GM23248 (cell line): ENCODE measurements at regions not wholly inside any gene's neighbourhood (a gene's known extent, or its start where the extent isn't known, plus 50 kb on each side); places are given as distances from the start of the nearest gene placed in this dataset.

Experiments used
- DNase-seq: peaks from one replicate; pipeline ENCODE4 v3.0.0-alpha.2; 2015
- H2AFZ ChIP-seq: fragments of 200-600 bp; sonication (generic); 2 replicates; pipeline ENCODE4 v1.6.1; 2016; ENCODE audit warnings: antibody characterized with exemption
- H3F3A ChIP-seq: fragments of 200-600 bp; sonication (generic); 2 replicates; pipeline ENCODE4 v1.6.1; 2016; ENCODE audit warnings: mild to moderate bottlenecking, antibody characterized with exemption, mixed run types; ENCODE audit not compliant: insufficient read depth
- H3K27ac ChIP-seq: fragments of 200-600 bp; sonication (generic); 2 replicates; pipeline ENCODE4 v1.5.1; 2016; ENCODE audit warnings: mild to moderate bottlenecking
- H3K27me3 ChIP-seq: fragments of 200-600 bp; sonication (generic); replicated peaks from 2 replicates; pipeline ENCODE4 v1.6.1; 2016; ENCODE audit warnings: mild to moderate bottlenecking; ENCODE audit not compliant: insufficient read depth
- H3K36me3 ChIP-seq: fragments of 200-600 bp; sonication (generic); 2 replicates; pipeline ENCODE4 v1.6.1; 2016; ENCODE audit warnings: low read depth, mild to moderate bottlenecking
- H3K4me1 ChIP-seq: fragments of 200-600 bp; sonication (generic); 2 replicates; pipeline ENCODE4 v1.6.1; 2016; ENCODE audit warnings: mild to moderate bottlenecking; ENCODE audit not compliant: insufficient read depth
- H3K4me2 ChIP-seq: fragments of 200-600 bp; sonication (generic); one replicate; pipeline ENCODE4 v1.6.1; 2016; ENCODE audit warnings: mild to moderate bottlenecking; ENCODE audit not compliant: unreplicated experiment
- H3K4me3 ChIP-seq: fragments of 200-600 bp; sonication (generic); 2 replicates; pipeline ENCODE4 v1.5.1; 2016; ENCODE audit warnings: mild to moderate bottlenecking
- H3K79me2 ChIP-seq: fragments of 200-600 bp; sonication (generic); 2 replicates; pipeline ENCODE4 v1.6.1; 2016; ENCODE audit warnings: mild to moderate bottlenecking; ENCODE audit not compliant: insufficient read depth
- H3K9ac ChIP-seq: fragments of 200-600 bp; sonication (generic); 2 replicates; pipeline ENCODE4 v1.6.1; 2016; ENCODE audit warnings: mild to moderate bottlenecking
- H3K9me2 ChIP-seq: fragments of 200-600 bp; sonication (generic); 2 replicates; pipeline ENCODE4 v1.6.1; 2016; ENCODE audit warnings: mixed run types, mild to moderate bottlenecking, moderate library complexity; ENCODE audit not compliant: insufficient read depth
- H3K9me3 ChIP-seq: fragments of 200-600 bp; sonication (generic); one replicate; pipeline ENCODE4 v1.6.1; 2017; ENCODE audit warnings: low read depth
- H4K20me1 ChIP-seq: fragments of 200-600 bp; sonication (generic); 2 replicates; pipeline ENCODE4 v1.6.0; 2016; ENCODE audit not compliant: insufficient read depth
- EZH2 ChIP-seq: fragments of 200-600 bp; sonication (generic); IDR thresholded peaks from 2 replicates; pipeline ENCODE4 v1.6.1; 2018; ENCODE audit warnings: antibody characterized with exemption, mild to moderate bottlenecking; ENCODE audit not compliant: insufficient read depth, poor library complexity, severe bottlenecking
- EZH2phosphoT487 ChIP-seq: fragments of 200-600 bp; sonication (generic); IDR thresholded peaks from 2 replicates; pipeline ENCODE4 v1.6.1; 2018; ENCODE audit warnings: antibody characterized with exemption, moderate library complexity, mild to moderate bottlenecking, low read depth; ENCODE audit not compliant: insufficient read depth
- WGBS, 2 experiments: methylation state at CpG; one replicate each; pipeline ENCODE4 v1.1.6; 2015 to 2017; ENCODE audit warnings: low lambda C conversion rate in 2 of 2, low coverage in 1 of 2; ENCODE audit errors: missing lambda C conversion rate in 2 of 2; 5-methylcytosine and 5-hydroxymethylcytosine counted together
- in situ Hi-C: fragments of 300-500 bp; cut with MboI; formaldehyde crosslinking; loops from 2 replicates; pipeline ENCODE4 v1.15.0; 2020

GRCh38 chr10:35707642-35708425 lies 65.7 kb upstream of the FZD8 start:
- WGBS, 2 experiments = 50 to 60% methylated on average over 2 of the region's 2 CpGs
- DNase-seq = no peak
- H3K27ac ChIP-seq = no peak overlapping the region
- peaks cover 22% of the 10 kb centered on the region; the same call in 1 of the 2 replicates for H3K27me3 ChIP-seq
- in situ Hi-C loops = no loop called here
- no peaks in the 10 kb centered on the region for H4K20me1 ChIP-seq
- H3K79me2 ChIP-seq = no peaks in the 10 kb centered on the region
- no peak overlapping the region for H3K4me2 ChIP-seq
- TF ChIP-seq EZH2 = no peak
- TF ChIP-seq EZH2phosphoT487 = no peak
- no peak overlapping the region for H3K9ac ChIP-seq
- H3K9me3 ChIP-seq = no peaks in the 10 kb centered on the region
- H3K4me3 ChIP-seq = no peak overlapping the region
- H3K36me3 ChIP-seq = no peaks in the 10 kb centered on the region
- H3K9me2 ChIP-seq = no peaks in the 10 kb centered on the region
- H2AFZ ChIP-seq = no peak overlapping the region
- no peaks in the 10 kb centered on the region for H3F3A ChIP-seq
- no peaks in the 10 kb centered on the region for H3K4me1 ChIP-seq

- in situ Hi-C loops = no loop called here
- no peak for DNase-seq
- Histone ChIP-seq H3K27ac (no peak overlapping the region), H3K4me2 (no peak overlapping the region), H2AFZ (no peak overlapping the region), H3K79me2 (no peaks in the 10 kb centered on the region), H3F3A (no peaks in the 10 kb centered on the region), H3K27me3 (peaks cover 27% of the 10 kb centered on the region), H3K9me3 (no peaks in the 10 kb centered on the region), H4K20me1 (no peaks in the 10 kb centered on the region), H3K9me2 (no peaks in the 10 kb centered on the region), H3K36me3 (no peaks in the 10 kb centered on the region), H3K9ac (no peak overlapping the region), H3K4me1 (no peaks in the 10 kb centered on the region), H3K4me3 (no peak overlapping the region)
- 52 to 58% methylated on average over 3 of the region's 3 CpGs for WGBS, 2 experiments
- TF ChIP-seq EZH2 = no peak
- TF ChIP-seq EZH2phosphoT487 = no peak
These were observed 64.9 kb upstream of the FZD8 start for GRCh38 chr10:35706959-35707358.

- Histone ChIP-seq H4K20me1 (no peaks in the 10 kb centered on the region), H3K36me3 (no peaks in the 10 kb centered on the region), H3K4me1 (no peaks in the 10 kb centered on the region), H3K9ac (no peak overlapping the region), H3K27ac (no peak overlapping the region), H3K9me2 (no peaks in the 10 kb centered on the region), H3K9me3 (no peaks in the 10 kb centered on the region), H3F3A (no peaks in the 10 kb centered on the region), H3K4me3 (no peak overlapping the region), H3K27me3 (peaks cover 17% of the 10 kb centered on the region), H2AFZ (no peak overlapping the region), H3K4me2 (no peak overlapping the region), H3K79me2 (no peaks in the 10 kb centered on the region)
- no peak for DNase-seq
- 56% methylated on average over 2 of the region's 2 CpGs for WGBS, 2 experiments
- in situ Hi-C loops = no loop called here
- TF ChIP-seq EZH2phosphoT487 = no peak
- TF ChIP-seq EZH2 = no peak
These were observed 63.6 kb upstream of the FZD8 start for GRCh38 chr10:35705671-35706070.

- WGBS, 2 experiments = 43 to 44% methylated on average over 5 of the region's 5 CpGs
- TF ChIP-seq EZH2phosphoT487 = no peak
- TF ChIP-seq EZH2 = no peak
These were observed 63.0 kb upstream of the FZD8 start for GRCh38 chr10:35705051-35705450.

GRCh38 chr10:35704401-35704800 lies 62.3 kb upstream of the FZD8 start:
- no peak overlapping the region for H3K27ac ChIP-seq
- peaks cover 25% of the 10 kb centered on the region for H3K27me3 ChIP-seq
- in situ Hi-C loops = no loop called here
- no peak overlapping the region for H3K4me3 ChIP-seq
- TF ChIP-seq EZH2phosphoT487 (no peak), EZH2 (no peak)
- no peak for DNase-seq
- no peak overlapping the region for H3K9ac ChIP-seq
- no peak overlapping the region for H2AFZ ChIP-seq
- H3K9me3 ChIP-seq = no peaks in the 10 kb centered on the region
- no peaks in the 10 kb centered on the region for H3K4me1 ChIP-seq
- no peak overlapping the region for H3K4me2 ChIP-seq
- H3F3A ChIP-seq = no peaks in the 10 kb centered on the region
- H3K36me3 ChIP-seq = no peaks in the 10 kb centered on the region
- H3K79me2 ChIP-seq = no peaks in the 10 kb centered on the region
- no peaks in the 10 kb centered on the region for H3K9me2 ChIP-seq
- H4K20me1 ChIP-seq = no peaks in the 10 kb centered on the region

More at GRCh38 chr10:35705051-35705450, 63.0 kb upstream of the FZD8 start:
- H3K4me3 ChIP-seq = no peak overlapping the region
- no peaks in the 10 kb centered on the region for H3K4me1 ChIP-seq
- DNase-seq = no peak
- no peak overlapping the region for H3K4me2 ChIP-seq
- no peaks in the 10 kb centered on the region for H3K79me2 ChIP-seq
- no peak overlapping the region for H2AFZ ChIP-seq
- no peaks in the 10 kb centered on the region for H4K20me1 ChIP-seq
- in situ Hi-C loops = no loop called here
- H3F3A ChIP-seq = no peaks in the 10 kb centered on the region
- no peak overlapping the region for H3K9ac ChIP-seq
- peaks cover 18% of the 10 kb centered on the region for H3K27me3 ChIP-seq
- no peaks in the 10 kb centered on the region for H3K9me2 ChIP-seq
- H3K36me3 ChIP-seq = no peaks in the 10 kb centered on the region
- H3K27ac ChIP-seq = no peak overlapping the region
- no peaks in the 10 kb centered on the region for H3K9me3 ChIP-seq
